ENCODE measurements at regions not wholly inside any gene's neighbourhood (a gene's known extent, or its start where the extent isn't known, plus 50 kb on each side); places are given as distances from the start of the nearest gene placed in this dataset.
"Not testable (repeated sequence)": the region's sequence is repeated elsewhere in the genome, so short reads cannot be mapped to it uniquely, and the experiment has no call there.

DNA sequence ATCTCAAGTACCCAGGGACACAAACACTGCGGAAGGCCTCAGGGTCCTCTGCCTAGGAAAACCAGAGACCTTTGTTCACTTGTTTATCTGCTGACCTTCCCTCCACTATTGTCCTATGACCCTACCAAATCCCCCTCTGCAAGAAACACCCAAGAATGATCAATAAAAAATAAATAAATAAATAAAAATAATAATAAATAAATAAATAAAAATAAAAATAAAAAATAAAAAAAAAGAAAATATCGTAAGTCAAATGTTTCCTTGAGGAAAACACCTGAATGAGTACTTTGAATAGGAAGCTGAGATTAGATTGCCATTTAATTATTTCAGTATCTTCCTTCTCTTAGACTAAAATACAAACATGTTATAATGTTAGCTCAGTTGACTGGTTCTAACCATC lies 551.0 kb downstream of the FAM181B start:
- TF ChIP-seq, protein P1, sequence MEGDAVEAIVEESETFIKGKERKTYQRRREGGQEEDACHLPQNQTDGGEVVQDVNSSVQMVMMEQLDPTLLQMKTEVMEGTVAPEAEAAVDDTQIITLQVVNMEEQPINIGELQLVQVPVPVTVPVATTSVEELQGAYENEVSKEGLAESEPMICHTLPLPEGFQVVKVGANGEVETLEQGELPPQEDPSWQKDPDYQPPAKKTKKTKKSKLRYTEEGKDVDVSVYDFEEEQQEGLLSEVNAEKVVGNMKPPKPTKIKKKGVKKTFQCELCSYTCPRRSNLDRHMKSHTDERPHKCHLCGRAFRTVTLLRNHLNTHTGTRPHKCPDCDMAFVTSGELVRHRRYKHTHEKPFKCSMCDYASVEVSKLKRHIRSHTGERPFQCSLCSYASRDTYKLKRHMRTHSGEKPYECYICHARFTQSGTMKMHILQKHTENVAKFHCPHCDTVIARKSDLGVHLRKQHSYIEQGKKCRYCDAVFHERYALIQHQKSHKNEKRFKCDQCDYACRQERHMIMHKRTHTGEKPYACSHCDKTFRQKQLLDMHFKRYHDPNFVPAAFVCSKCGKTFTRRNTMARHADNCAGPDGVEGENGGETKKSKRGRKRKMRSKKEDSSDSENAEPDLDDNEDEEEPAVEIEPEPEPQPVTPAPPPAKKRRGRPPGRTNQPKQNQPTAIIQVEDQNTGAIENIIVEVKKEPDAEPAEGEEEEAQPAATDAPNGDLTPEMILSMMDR (conservative IDR thresholded peaks at IDR 0.05 in 1 of 2, IDR thresholded peaks at IDR 0.05 in 1 of 2; ENCODE audit: extremely low read depth in 1 of 2, insufficient read depth in 1 of 2, low read depth in 1 of 2, low read length in 2 of 2): not testable (repeated sequence)
- not testable (repeated sequence) for TF ChIP-seq EZH2 (IDR thresholded peaks at IDR 0.05; ENCODE audit: borderline replicate concordance, low read length)

Data from mammary epithelial cell (primary cell).